GM19455 (cell line): ENCODE measurements at regions not wholly inside any gene's neighbourhood (a gene's known extent, or its start where the extent isn't known, plus 50 kb on each side); places are given as distances from the start of the nearest gene placed in this dataset.

Experiments
- ATAC-seq: cut with Tn5 transposase; IDR thresholded peaks from one replicate; pipeline ENCODE4 v1.9.1; 2021; ENCODE audit not compliant: unreplicated experiment

DNA sequence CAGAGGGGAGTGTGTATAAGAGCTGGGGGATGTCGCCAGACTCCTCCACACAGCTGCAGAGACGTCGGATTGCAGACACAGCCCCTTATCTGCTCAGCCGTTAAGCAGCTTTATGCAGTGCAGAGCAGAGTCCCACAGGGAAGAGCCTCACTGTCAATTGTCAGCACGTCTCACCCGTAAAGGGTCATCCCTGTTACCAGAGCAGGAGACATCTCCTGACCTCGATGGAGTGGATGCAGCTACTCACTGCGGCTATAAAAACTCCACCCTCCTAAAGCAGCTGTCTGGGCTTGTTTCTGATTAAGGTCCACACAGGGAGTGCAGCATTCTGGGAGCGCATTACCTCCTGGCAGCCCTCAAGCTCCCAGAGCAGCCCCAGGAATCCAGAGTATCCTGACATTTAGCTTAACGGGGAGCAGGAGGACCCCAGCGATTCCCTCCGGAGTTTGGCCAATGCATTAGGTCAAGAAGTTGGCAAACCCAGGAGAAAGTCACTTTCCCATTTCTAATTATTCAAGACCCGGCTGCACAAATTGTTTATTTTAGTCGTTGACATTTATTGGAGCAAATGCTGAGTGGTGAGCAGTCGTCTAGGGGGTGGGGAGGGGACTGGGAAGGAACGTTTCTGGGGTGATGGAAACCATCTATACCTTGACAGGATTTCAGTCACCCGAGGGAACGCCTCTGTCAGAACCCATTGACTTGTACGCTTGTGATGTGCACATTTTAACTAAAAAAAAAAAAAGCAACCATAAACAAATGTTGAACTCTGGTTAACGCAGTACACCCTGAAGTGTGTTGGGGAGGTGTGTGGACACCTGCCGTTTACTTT, 100.0 kb upstream of the ZNF469 start:
- ATAC-seq: no peak

DNA sequence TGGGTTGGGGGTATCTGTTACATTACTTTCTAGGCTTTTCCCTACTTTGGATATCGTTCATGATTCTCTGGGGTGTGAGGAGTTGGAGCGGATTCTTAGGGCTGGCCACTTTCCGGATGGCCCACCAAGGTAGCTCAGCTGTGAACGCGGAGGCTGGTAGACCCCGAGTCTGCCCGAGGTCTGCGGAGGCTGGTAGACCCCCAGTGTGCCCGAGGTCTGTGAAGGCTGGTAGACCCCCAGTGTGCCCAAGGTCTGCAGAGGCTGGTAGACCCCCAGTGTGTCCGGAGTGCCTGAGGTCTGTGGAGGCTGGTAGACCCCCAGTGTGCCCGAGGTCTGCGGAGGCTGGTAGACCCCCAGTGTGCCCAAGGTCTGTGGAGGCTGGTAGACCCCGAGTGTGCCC, 99.2 kb upstream of the ZNF469 start:
- ATAC-seq: no peak

DNA sequence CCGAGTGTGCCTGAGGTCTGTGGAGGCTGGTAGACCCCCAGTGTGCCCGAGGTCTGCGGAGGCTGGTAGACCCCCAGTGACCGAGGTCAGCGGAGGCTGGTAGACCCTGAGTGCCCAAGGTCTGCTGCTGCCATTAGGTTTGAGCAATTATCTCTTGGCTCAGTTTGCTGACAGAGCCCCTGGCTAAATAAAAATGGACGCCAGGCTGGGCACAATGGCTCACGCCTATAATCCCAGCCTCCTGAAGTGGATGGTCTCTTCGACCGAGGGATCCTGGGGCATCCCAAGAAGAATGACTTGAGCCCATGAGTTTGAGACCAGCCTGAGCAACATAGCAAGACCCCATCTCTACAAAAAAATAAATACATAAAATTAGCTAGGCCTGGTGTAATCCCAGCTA, 98.7 kb upstream of the ZNF469 start:
- no peak for ATAC-seq

DNA sequence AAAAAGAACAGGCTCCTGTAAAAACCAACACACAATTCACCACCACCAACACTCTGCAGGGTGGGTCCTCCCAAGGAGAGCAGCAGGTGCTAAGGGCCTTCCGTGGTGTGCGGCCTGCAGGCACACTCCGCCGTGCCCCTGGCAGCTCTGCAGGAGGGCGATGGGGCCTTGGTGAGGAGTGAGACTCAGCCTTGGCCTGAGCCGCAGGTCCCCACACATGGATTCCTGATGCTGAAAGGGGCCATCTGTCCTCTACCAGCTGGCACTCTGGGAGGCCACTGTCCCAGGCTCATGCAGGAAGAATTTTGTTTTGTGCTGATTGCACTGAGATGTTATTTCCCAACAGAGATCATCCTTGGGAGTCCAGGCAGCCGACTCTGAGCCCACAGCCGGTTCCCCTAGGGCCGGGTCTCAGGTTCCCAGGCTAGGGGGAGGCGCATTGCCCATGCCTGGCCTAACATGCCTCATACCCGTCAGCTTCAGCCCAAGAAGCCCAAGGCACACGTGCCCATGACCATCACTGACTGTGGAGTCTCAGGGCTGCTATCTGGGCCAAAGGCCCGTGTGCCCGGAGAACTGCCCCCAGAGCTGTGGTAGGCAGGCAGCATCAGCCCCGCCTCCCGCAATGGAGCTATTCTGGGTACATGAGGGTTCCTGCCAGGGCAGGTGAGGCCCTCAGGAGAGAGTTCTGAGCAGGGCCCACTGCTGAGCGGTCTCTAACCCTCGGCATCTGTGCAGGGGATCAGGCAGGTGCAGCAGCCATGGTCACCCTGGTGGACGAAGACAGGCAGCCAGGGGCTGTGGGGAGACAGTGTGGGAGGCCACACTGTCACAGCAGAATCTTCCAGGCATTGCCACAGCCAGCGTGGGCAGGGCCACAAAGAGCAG, 97.9 kb upstream of the ZNF469 start:
- no peak for ATAC-seq

DNA sequence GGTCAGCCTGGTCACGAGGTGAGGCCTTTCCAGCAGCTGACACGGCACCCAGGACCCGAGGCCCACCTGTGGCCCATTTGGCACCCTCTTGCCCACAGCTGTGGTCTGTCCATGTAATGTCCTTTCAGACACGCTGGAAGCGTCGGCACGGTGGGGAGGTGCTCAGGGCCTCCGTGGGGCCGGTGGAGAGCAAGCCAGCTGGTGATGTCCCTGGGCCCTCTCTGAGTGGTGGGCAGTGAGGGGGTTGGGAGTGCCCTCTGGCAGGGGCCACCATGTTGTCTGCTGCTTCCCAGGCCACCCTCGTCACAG, 97.3 kb upstream of the ZNF469 start:
- ATAC-seq: no peak

DNA sequence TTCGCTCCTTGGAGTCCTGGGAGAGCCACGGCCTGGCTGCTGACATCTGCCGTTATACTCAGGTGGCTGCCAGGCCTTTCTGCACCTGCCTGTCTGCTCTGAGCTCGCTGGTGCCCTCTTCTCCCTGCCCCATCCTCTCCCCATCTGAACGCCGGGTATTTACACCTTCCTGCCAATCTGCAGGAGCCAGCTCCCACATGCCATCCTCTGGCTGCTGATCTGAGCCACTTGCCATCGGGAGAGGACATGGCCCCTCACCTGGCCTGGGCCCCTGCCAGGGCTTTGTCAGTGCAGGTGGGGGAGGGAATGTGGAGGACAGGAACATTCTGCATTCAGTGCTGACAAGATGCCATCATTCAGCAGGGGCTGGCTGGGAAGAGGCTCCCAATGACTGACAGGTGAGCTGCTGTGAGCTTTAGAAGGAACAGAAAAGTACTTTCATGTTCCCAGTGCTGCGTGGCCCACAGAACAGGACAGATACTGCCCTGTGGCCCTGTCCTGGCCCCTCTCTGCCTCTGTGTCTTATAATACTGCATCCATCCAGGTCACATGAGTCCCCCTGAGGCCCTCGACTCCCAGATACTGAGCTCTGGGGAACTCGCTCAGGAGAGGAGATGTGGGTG, 96.3 kb upstream of the ZNF469 start:
- no peak for ATAC-seq

DNA sequence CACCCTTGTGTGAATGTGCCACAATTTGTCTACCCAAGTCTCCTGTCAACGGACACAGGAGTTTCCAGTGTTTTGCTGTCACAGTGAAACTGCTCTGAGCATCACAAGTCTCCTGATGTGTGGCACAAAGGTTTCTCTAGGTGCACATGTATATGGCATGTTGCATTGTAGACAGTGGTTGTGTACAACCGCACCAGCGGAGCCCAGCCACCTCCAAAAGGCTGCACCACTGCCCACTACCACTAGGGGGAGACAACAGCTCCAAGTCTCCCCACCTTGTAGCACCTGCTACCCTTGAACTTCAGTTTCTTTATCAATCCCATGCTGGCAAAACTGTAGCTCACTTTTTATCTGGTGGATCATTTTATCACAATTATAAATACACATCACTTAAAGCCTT, 95.5 kb upstream of the ZNF469 start:
- ATAC-seq: no peak

DNA sequence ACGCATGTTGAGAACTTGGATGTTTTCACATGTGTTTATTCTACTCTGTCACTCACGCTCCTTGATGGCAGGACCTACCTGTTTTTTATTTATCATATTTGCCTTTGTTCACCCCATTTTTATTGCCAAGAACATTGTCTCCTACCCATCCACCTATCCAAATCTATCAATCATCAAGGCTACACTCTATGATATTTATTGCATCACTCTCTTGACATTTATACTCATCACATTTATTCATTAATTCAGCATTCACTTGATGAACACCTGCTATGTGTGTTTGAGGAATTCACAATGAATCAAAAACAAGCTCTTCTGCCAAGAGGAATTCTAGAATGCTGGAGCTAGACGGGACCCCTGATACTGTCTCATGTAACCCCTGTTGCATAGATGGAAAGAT, 94.5 kb upstream of the ZNF469 start:
- no peak for ATAC-seq

DNA sequence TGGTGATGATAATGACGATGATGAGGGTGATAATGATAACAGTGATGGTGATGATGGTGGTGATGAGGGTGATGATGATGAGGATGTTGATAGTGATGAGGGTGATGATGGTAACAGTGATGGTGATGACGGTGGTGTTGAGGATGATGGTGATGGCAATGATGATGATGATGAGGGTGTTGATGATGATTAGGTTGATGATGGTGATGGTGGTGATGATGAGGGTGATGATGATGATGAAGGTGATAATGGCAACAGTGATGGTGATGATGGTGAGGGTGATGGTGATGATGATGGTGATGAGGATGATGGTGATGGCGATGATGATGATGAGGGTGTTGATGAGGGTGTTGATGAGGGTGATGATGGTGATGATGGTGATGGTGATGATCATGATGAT, 93.8 kb upstream of the ZNF469 start:
- no peak for ATAC-seq

DNA sequence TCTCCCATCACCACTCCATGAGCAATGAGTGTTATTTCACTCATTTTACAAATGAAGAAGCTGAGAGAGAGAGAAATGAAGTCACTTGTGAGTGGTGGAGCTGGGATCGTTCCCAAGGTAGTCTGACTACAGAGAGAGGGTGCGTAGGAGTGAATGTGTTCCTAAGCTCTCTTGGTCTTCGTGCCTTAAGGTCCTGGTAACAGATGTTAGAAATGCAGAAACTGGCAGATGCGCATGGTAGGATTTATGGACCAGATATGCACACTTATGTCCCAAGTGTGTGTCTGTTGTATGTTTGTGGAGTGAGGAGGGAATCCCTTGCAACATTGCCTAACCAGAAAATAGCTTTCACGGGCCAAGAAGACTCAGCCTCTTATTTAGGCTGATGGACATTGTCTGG, 93.2 kb upstream of the ZNF469 start:
- ATAC-seq: no peak

DNA sequence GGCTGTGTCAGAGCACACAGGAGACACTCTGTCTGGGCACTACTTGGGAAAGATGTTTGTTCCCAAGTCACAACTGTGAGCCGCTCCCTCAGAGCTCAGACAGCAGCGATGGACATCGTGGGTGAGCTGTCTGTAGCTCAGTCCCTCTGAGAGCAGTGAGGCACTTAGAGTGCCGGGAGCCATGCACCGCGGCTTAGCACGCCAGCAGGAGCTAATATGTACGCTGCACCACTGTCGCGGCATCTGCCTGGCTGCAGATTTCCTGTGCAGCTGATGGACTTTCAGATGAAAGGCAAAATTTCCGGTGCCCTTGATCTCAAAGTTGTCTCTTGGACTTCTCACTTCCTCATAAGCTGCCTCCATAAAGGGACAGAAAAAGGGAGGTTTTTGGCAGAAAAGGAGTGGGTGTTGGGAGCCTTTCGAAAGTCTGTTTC, 92.8 kb upstream of the ZNF469 start:
- ATAC-seq: no peak

DNA sequence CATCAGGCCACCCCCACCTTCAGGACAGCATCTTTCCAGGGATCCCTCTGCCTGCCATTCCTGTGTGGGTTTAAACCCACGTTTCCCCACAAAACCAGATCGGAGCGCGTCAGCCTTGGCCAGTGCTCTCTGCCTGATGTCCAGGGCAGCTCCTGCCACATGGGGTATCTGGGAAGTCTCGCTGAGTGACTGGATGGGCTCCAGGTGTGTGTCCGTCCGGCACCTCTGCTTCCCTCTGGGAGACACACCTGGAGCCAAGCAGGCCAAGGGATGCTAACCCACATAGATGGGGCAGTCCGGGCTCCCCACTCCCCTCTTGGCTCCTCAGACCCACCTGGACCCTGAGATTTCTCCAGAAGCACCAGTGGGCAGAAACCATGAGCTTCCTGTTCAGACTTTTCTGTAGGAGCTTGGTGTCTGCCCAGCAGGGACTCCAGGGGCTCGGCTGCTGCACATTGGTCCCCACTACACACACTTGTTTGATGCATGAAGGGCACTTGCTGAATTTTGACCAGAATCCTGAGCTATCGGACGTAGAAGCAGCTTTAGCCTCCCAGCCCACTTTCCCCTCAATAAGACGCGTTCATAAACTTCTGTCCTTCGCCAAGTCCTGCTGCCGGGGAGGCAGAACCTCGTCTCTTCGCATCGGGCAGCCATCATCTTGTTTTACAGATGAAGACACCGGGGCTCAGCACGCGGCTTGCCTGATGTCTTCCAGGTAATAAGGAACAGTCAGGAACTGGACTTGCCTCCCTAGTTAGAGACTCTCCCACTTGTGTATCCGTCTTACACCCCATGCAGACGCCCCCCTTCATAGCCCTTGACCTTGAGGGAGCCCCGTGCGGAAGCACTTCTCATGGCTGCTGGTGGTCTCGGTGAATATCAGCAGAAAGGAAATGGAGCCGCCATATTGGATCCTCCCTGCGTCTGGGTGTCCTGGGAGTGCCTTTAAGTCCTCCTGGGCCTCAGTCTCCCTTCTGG, 91.6 kb upstream of the ZNF469 start:
- no peak for ATAC-seq

DNA sequence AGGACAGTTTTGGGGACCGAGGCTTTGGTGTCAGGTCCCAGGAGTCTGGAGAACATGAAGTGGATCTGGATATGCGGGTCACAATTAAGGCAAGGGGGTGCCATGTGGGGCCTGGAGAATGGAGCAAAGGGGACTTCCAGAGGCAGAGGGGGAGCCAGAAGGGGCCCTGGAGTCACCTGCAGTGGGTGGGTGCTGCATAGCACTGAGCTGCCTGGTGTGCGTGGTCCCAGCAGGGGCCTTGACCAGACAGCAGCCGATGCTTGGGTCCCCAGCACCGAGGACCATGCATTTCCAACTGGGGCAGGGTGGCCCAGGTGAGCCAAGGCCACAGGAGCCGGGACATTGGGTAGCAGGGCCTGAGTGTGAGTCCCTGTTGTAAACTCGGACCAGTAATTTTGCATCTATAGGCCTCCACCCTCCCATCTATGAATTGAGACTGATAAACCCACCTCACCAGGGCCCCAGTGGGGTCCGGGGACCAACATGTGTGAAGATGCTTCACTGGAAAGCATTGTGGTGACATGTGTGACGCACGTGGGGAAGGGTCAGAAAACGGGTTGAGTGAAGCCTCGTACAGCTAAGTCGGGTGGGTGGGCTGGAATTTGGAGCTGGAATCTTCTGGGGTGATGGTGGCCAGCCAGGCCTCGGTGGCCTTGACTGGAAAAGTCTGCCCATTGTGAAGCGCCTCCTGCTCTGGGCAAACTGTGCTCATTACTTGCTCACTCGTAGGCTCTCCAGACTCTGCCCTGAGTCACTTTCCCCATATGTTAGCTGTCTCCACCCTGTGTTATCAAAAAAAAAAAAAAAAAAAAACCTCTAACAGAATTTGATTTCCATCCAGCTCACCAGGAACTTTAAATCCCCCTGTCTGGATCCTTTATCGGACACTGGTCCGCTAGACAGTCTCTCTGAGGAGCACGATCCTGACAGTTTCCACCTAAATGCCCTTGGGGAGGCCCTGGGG, 90.5 kb upstream of the ZNF469 start:
- ATAC-seq: no peak

DNA sequence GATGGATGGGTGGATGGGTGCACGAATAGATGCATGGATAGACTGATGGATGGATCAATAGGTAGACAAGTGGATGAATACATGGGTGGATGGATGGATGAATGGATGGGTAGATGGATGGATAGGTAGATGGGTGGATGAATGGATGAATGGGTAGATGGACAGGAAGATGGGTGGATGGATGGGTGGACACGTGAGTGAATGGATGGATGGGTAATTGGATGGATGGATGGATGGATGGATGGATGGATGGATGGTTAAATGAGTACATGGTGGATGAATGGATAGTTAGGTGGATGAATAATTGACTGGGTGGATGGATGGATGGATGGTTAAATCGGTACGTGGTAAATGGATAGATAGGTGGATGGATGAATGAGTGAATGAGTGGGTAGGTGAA, 89.7 kb upstream of the ZNF469 start:
- ATAC-seq: no peak

DNA sequence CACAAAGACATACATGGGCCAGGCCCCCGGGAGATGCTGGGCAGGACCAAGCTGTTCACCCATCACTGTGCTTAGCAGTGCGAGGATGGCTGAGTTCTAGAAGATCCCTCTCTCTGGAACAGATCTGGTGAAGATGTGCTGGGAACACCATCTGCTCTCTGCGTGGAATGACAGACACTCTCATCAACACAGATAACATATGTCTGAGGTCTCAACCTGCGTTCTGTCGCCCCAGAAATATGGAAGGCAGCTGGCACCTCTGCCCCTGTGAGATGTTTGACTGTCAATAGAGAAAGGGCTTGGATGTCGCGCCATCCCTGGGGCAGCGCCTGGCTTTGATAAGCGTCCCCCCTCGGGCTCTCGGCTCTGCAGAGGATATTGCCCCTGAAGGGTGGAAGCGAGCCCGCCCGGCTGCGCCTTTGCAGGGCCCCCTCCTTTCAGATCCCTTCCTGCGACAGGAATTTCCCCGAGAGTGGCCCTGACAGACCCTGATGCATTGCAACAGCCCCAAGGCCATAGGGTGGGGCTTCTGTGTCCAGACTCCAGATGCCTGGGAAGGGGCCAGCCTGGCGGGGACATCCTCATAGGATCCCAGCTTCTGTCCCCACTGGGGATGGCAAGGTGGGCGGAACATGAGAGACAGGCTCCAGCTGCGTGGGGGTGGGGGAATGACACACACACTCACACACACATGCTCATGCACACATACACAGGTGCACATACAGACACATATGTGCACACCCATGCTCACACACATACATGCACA, 86.9 kb upstream of the ZNF469 start:
- ATAC-seq: no peak

DNA sequence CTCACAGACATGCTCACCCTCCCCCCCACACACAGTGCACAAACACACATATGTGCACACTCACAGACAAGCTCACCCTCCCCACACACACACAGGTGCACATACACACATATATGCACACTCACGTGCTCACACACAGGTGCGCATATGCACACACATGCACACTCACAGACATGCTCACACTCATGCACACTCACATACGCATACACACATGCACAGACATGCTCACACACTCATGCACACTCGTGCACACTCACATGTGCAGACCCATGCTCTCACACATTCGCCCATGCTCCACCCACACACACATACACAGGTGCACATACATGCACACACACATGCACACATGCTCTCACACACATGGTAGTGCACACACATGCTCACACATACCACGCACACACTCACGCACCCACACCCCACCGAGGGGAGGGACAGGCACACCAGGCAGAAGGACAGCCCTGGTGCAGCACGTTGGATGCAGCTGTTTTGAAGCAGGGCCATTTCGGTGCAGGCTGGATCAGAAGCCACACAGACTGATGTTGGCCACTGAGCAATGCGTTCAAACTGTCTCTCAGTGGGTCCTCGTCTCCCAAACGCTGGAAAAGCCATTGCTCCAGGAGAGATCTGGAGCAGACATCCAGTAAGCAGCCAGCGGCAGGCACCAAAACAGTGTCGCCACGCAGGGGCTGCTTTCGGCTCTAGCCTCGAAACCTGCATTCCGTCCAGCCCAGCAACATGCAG, 86.2 kb upstream of the ZNF469 start:
- no peak for ATAC-seq

DNA sequence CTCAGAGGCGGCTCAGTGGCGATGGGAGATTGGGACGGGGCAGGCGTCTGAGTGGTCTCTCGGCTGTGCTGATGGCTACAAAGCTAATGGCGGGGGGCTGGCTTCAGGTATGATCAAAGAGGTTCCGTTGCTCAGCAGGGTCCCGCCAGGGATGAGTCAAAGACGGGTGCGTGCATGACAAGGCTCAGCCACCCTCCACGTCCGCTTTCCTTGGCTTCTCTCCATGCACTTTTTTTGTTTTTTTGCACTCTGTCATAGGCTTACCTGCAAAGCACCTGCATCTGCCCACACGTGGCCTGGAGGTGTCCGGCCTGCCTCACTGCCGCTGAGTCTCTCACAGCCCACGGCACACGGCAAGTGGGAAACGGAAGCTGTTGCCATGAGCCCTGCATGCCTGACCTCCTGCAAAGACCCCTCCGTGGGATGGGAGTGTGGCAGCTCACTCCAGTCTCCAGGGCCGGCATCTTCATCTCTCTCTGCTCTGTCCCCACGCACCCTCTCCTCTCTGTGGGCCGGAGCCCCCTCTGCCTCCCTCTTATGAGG, 85.5 kb upstream of the ZNF469 start:
- no peak for ATAC-seq
